GM18507 (cell line): ENCODE measurements at regions not wholly inside any gene's neighbourhood (a gene's known extent, or its start where the extent isn't known, plus 50 kb on each side); places are given as distances from the start of the nearest gene placed in this dataset.
"Not testable (repeated sequence)": the region's sequence is repeated elsewhere in the genome, so short reads cannot be mapped to it uniquely, and the experiment has no call there.

Experiments used
- DNase-seq: peaks from one replicate; pipeline ENCODE4 v3.0.0; 2011; ENCODE audit warnings: low read depth; ENCODE audit not compliant: insufficient read length; ENCODE audit errors: extremely low spot score
- FAIRE-seq: peaks from 2 replicates; lab custom pipeline; 2011; peaks lifted over from hg19 to GRCh38; lab: Jason Lieb, UNC

DNA sequence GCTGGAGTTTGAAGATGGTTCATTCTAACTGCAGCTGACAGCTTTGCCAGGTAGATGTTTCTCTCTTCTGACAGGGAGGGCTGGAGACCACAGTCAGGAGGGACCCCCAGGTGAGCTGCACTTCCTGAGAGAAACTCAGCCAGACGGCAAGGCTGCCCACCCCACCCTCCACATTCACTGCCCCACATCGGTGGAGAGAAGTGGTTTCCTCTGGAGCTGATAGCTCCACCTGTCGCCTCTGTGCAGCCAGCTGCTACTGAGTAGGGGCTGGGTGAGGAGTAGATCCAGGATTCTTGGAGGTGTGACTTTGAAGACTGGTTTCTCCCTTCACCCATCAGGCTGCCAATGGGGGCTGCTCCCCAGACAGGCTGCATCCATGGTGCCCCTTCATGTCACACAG lies 175.0 kb downstream of the CARTPT start:
- DNase-seq = no peak
- no peak for FAIRE-seq

DNA sequence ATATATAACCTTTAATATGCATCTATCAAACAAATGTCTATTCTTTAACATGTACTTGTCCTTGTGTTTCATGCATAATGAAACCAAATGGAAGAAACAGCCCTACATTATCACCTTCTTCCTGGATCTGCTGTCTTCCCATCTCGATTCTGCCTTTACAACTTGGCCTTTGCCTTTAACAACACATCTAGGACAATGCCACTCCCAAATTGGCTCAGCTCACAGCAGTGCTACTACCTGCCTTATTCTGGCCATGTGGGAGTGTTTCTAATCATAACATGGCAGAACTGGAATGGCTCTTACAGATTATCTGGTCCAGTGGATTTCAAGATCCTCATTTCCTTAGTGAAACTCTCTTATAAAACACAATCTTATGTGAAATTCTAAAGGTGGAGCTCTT lies 176.5 kb downstream of the CARTPT start:
- no peak for FAIRE-seq
- DNase-seq = no peak

DNA sequence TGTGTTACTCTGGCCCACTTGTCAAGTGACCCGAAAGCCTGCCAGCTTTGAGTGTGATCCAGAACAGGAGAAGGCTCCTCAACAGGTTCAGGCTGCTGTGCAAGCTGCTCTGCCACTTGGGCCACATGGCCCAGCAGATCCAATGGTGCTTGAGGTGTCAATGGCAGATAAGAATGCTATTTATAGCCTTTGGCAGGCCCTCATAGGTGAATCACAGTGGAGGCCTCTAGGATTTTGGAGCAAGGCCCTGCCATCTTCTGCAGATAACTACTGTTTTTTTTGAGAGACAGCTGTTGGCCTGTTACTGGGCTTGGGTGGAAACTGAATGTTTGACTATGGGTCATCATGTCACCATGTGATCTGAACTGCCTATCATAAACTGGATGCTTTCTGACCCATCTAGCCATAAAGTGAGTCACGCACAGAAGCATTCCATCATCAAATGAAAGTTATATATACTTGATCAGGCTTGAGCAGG lies 180.8 kb downstream of the CARTPT start:
- FAIRE-seq (no peak), DNase-seq (no peak)

DNA sequence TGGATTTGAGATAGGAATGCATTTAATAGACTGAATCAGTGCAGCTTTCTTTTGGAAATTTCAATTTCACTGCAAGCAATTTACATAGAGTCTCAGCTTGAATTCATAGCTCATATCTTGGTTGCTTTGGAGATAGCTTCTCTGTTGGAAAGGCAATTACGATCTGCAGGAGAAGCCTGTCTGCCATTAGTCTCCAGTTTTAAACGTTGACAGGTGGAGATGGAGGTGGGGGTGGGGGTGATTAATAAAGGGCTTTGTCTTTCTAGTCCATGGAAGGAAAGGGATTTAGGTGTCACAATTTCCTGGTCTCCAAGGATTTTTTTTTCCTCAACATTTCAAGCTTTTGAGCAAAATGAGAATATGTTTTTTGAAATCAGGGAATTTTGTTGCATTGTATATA lies 184.7 kb downstream of the CARTPT start:
- DNase-seq (no peak), FAIRE-seq (no peak)

DNA sequence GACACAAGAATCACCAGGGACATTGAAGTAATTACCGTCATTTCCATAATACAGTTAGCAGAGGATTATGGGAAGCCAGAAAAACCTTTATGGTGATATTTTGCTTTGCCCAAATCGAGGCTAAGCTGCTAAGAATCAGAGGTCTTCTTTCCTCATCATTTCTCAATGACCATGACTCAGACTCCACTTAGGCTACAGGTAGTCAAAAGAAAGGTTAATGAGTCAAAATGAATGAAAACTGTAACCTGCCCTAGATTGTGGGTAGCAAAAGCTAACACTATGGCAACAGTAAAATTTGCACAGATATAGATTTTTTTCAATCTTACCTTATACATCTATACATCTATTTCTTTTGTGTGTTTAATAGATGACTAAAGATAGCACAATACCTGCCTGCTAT lies 185.8 kb downstream of the CARTPT start:
- FAIRE-seq = no peak
- DNase-seq = no peak

DNA sequence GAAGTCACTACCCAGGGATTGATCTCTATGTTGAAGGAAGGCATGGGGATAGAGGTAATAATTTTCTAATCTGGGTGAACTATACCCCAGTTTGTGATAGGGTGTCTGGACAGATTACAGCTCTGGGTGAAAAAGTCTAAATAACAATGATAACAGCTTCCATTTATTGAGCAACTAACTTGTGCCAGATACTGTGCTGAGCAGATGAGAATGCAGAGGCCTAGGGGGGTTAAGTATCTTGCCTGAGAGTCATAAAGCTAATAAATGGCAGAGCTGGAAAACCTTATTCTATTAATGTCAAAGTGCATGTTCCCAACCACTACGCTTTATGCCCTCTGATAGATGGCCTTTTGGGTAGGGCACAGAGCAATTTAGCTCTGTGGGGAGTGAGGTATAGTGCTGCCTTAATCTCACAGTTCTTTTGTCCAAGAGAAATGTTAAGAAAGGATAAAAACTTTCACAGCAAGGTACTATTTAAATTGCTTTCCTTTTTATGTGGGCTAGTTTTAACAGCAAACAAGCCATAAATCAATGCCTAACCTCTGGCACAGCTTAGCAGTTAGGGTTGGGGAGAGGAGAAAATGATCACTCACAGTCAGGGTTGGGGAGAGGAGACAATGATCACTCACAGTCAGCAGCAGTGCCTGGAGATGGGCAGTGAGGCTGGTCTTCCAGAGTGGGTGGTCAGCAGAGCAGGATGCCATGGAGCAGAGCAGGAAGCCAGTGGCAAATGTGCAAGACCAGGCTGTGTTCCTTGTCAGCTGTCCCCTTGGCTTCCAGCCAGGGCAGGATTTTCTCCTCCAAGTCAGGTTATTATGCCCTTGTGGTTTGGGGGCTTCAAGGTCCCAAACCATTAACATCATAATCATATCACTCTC lies 187.0 kb downstream of the CARTPT start:
- FAIRE-seq (no peak), DNase-seq (no peak)

DNA sequence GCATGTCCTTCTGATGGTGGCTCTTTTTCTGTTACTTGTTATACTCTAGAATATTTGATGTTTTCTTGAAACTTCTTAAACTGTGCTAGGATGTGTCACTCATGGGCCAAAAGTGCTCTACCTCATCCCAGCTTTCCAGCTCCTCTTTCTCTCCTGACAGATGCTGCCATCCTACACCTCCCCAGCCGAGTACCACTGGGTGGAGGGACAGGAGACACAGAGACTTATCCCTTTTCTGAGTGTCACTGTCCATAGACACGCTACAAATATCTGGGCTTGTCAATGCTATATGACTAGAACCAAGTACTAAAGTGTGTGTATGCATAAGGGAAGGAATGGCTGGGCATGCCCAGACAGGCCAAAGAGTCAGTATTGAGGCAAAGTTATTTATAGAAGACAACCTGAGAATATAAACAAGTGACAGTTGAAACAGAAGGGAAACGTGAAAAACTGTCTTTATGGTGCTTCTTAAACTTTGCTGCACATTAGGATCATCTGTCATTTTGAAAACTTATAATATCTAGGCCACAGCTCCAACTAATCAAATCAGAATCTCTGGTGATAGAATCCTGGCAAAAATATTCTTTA lies 188.0 kb downstream of the CARTPT start:
- no peak for DNase-seq
- FAIRE-seq = peak; percentile 5

DNA sequence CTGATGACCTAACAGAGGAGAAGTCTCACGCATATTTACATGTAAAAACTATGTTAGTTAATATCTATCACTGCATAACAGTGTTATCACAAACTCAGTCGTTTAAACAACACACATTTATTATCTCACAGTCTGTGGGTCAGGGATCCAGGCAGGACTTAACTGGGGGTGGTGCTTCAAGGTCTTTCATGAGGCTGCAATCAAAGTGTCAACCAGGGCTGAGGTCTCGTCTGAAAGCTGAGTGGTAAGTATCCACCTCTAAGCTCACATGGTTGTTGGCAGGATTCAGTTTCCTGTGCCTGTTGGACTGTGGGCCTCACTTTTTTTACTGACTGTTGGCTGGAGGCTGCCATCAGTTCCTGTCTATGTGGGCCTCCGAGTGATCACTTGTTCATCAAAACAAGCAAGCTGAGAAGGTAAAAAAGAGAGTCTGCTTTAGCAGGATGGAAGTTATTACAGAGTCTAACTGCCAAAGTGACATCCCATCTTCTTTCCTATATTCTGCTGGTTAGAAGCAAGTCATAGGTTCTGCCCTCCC lies 188.6 kb downstream of the CARTPT start:
- FAIRE-seq (no peak), DNase-seq (no peak)

DNA sequence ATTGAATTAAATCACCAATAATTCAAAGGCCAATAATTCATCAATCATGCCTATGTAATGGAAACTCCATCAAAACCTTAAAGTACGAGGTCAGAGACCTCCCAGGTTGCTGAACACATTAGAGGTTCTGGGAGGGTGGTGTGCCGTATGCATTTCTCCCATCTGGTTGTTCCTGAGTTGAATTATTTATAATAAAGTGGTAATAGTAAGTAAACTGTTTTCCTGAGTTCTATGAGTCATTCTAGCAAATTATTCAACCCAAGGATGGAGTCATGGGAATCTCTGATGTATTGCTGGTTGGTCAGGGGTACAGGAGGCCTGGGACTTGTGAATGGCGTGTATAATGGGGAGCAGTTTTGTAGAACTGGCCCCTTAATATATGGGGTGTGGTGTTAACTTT lies 191.7 kb downstream of the CARTPT start:
- no peak for FAIRE-seq
- no peak for DNase-seq

DNA sequence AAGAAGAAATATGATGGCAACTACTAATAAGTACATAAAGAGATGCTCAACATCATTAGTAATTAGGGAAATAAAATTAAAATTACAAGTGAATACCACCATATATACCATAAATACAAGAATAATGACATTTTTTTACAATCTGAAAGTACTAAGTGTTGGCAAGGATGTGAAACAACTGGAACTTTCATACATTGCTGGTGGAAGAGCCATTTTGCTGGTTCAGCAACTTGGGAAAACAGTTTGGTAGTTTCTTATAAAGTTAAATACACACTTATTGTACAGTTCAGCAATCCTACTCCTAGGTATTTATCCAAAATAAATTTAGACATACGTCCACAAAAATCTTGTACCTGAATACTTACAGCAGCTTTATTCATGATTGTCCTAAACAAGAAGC lies 192.9 kb downstream of the CARTPT start:
- FAIRE-seq (no peak), DNase-seq (no peak)

DNA sequence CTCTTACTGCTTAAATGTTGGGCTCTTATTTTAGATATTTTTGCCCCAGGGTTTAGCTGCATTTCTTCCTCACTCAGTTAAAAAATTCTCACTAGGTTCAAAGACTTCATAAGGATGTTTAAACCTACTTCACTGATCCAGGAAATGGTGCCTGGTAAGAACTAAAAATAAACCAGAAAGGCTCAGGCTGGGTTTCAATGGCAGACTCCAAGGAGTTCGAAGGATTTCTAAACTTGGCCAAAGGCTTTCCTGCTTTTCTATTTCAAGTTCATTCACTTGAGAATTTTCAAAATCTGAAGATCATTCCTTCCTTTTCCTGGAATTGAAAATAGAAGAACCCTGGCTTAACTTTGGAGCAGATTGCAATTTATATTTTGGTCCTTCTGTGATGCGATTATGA lies 193.0 kb upstream of the MAP1B start:
- no peak for DNase-seq
- FAIRE-seq = no peak

DNA sequence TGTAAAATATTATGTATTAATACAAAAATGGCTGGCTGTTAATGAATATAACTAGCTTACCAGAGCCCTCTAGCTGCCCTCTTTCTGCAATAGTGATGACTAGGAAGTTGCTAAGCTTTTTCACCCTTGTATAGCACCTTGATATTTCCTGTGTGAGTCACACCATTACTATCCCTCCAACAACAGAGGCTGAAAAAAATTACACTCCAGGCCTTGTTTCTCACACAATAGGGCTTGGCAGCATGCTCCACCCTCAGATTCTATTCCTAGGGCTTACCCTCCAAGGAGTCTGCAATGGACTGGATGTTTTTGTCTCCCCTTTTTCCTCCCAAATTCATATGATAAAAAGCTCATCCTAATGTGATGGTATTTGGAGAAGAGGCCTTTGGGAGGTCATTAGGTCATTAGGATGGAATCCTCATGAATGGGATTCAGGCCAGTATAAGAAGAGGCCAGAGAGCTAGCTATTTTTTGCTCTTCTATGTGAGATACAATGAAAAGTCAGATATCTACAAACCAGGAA lies 184.6 kb upstream of the MAP1B start:
- DNase-seq = no peak
- no peak for FAIRE-seq

DNA sequence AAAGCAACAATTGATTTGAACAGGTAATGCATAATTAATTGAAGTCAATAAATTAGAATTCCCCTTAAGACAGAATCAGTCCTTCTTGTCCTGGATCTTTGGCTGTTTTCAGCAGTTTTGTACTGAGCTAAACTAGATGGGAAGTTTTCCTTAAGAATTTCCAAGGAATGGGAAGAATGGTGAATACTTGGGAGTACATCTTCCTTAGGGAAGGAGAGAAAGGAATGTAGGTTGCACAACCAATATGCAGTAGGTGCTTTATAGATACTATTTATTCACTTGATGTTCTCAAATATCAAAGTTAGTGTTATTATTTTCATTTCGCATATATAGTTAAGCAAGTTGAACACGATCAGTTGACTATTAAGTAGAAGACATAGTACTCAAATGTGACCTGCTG lies 183.5 kb upstream of the MAP1B start:
- DNase-seq = no peak
- FAIRE-seq = no peak

DNA sequence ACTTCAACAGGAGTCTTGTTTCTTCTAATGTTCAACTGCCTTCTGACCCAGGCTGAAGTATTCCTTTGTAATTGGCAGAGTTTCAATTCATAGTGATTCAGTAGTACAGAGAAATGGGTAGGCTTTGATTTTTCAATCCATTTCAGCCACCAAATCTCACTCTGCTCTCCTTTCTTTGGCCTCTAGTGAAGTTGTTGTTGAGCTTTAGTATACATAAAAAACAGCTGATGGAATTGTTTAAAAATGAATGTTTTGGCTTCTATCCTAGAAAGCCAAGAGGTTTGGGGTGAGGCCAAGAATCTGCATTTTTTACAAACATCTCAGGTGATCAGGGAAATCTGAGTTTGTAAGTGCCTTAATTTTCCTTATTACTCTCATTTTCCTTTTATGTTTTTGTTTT lies 182.9 kb upstream of the MAP1B start:
- FAIRE-seq (no peak), DNase-seq (no peak)

DNA sequence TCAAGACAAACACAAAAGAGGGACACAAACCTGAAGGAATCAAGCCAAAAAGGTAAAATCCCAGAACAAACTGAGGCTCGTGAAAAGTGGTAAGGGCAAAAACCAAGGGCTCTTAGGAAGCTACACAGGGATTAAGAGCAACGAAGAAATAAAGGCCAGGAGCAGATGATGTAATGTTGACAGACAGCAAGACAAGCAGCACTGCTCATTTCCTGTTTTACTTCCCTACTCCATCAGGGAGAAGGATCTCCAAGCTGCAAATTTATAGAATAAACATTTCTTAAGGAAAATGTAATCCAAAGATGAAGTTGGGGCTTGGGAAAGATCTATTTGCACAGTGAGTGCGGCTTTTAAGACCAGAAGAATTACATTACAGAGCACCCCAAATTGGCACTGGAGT lies 182.3 kb upstream of the MAP1B start:
- no peak for DNase-seq
- FAIRE-seq = no peak

DNA sequence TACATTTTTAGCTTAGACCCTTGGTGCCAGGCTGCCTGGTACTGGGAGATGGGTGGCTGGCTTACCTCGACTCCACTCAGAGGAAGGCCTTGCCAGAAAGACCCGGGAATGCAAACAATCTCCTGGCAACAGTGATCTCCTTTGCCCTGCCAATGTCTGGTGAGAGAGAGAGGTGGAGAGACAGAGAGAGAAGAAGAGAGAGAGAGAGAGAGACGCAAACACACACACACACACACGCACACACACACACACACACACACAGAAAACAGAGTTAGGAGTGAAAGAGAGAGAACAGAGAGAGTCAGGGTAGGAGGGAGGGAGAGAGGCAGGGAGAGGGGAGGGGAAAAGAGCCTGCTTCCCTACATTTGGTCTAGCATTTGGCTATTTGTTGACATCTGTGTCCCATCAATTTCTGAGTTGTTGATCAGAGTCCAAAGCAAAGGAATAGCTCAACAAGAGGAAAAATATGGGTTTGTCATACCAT lies 181.6 kb upstream of the MAP1B start:
- FAIRE-seq (no peak), DNase-seq (no peak)

DNA sequence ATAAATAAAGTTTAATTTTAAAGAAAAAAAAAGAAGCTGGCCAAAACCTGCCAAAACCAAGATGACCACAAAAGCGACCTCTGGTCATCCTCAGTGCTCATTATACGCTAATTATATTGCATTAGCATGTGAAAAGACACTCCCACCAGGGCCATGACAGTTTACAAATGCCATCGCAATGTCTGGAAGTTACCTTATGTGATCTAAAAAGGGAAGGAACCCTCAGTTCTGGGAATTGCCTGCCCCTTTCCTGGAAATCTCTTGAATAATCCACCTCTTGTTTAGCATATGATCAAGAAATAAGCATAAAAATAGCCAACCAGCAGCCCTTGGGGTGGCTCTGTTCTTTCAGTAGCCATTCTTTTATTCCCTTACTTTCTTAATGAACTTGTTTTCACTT lies 178.3 kb upstream of the MAP1B start:
- no peak for FAIRE-seq
- DNase-seq = no peak

DNA sequence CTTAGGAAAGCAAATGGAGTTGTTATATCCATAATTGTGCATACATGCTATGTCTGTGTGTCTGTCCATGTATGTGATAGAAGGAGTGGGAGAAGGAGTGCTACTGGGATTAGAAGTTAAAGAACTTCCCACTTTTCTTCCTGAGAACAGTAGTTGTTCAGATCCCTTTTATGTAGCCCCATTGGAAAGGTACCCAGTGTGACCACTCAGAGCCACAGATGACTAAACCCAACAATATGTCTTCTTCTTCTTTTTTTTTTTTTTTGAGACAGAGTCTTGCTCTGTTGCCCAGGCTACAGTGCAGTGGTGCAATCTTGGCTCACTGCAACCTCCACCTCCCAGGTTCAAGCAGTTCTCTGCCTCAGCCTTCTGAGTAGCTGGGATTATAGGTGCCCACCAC lies 176.7 kb upstream of the MAP1B start:
- not testable (repeated sequence) for FAIRE-seq, DNase-seq

DNA sequence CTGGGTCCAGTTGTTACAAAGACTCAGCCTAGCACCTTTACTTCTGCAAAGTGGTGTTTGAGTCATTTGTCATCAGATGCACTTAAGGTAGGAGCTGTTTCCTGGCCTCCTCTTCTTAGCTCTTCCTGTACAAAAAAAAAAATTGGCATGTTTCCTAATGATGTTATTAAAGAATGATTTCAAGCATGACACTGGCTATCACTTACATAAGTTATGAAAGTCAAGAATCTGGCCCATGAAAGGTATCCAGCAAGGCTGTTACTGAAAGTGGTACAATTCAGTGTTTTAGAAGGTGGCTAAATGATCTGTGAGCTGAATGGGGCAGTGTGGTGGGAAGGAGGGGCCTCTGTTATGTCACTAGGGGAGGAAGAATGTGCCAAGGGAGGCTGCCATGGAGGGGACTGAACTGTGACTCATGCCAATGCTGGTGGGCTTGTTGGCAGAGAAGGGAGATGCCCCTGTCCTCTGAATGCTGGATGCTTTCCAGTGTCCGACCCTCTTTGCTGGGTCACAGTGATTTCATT lies 175.1 kb upstream of the MAP1B start:
- FAIRE-seq = no peak

DNA sequence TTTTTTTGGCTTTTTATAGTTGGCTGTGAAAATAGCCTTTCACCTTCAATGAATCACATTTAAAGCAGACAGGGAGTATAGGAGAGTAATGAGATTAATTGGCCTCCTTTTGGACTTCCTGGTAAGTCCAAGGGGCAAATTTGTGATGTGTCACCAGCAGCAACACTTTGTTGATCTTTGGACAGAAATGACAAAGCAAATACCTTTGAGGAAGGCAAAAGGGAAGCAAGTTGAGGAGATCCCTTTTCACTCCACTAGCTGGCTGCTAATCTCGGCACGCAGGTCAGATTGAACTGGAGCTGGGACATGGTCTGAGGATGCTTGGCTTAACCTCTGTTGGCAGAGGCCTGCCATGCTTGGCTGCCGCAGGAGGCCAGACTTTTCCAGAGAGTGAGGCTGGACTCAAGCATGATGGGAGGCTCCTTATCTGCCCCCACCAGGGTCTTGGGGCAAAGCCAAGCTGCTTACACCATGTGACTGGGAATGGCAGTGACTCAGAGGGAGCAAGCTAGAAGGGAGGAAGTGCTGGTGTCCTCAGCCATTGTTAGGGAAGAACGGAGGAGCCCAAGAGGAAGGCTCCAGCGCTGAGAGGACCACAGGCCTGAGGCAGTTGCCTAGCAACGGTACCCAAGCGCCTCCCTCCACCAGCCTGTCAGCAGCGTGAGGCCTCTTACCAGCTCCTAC lies 174.5 kb upstream of the MAP1B start:
- no peak for FAIRE-seq
- no peak for DNase-seq

More for the DNA sequence above, 175.1 kb upstream of the MAP1B start:
- no peak for DNase-seq
